ENCODE measurements at regions not wholly inside any gene's neighbourhood (a gene's known extent, or its start where the extent isn't known, plus 50 kb on each side); places are given as distances from the start of the nearest gene placed in this dataset.

DNA sequence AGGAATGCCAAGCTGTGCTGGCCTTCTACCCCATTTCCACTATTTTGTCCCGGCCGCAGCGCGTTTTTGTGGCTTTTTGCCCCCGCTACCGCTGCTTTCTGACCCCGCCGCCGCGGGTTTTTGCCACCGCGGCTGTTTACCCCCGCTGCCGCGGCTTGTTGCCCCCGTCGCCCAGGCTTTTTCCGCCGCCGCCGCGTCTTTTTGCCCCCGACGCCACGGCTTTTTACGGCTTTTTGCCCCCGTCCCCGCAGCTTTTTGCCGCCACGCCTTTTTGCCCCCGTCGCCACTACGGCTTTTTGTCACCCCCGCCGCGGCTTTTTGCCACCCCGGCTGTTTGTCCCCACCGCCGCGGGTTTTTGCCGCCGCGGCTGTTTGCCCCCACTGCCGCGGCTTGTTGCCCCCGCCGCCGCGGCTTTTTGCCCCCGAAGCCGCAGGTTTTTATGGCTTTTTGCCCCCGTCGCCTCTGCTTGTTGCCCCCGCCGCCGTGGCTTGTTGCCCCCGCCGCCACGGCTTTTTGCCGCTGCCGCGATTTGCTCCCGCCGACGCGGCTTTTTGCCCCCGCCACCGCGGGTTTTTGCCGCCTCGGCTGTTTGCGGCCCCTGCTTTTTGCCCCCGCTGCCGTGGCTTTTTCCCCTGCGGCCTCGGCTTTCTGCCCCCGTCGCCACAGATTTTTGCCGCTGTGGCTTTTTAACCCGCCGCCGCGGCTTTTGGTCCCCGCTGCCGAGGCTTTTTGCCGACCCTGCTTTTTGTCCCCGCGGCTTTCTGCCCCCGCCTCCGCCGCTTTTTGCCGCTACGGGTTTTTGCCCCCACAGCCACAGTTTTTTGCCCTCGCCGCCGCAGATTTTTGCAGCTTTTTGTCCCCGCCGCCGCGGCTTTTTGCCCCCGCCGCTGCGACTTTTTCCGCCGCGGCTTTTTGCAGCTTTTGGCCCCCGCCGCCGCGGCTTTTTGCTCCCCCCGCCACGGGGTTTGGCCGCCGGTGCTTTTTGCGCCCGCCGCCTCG lies 520.4 kb upstream of the WSB1 start:
- H2AK5ac ChIP-seq (ENCODE audit: insufficient read length, low read length) = no peak overlapping the region
- no peak overlapping the region for H3K23ac ChIP-seq (ENCODE audit: insufficient read length, low read depth, low read length)
- H4K20me1 ChIP-seq (ENCODE audit: control insufficient read depth, insufficient read depth, insufficient read length) = no peaks in the 10 kb centered on the region
- H3K14ac ChIP-seq (ENCODE audit: insufficient read depth, low read length) = no peak overlapping the region
- no peak overlapping the region for H3T11ph ChIP-seq (ENCODE audit: low read length)
- Mint-ChIP-seq H3K36me3 (ENCODE audit: insufficient read depth in 1 of 3, low read depth in 3 of 3) (peaks cover 4 to 21% (median 10%) of the 10 kb centered on the region in 3 experiments), H3K9me3 (peaks cover 57 to 65% of the 10 kb centered on the region in 2 experiments), H3K27ac (no peak overlapping the region), H3K27me3 (ENCODE audit: low read depth) (peaks cover 5% of the 10 kb centered on the region), H3K4me3 (no peak overlapping the region; a peak in 1 of 5 replicates), H3K4me1 (no peaks in the 10 kb centered on the region)
- no peak overlapping the region for H3K56ac ChIP-seq (ENCODE audit: insufficient read length, low read depth, low read length)
- no peak overlapping the region for H3K4me2 ChIP-seq (ENCODE audit: insufficient read depth, insufficient read length, low read length)
- H4K5ac ChIP-seq (ENCODE audit: insufficient read length, low read depth, low read length) = no peak overlapping the region
- no peak for DNase-seq
- no peak overlapping the region for H3K27ac ChIP-seq (ENCODE audit: insufficient read length, low read depth, low read length)
- H4K91ac ChIP-seq (ENCODE audit: insufficient read length, low read depth, low read length) = no peak overlapping the region
- no peaks in the 10 kb centered on the region for H3K79me1 ChIP-seq (ENCODE audit: insufficient read depth, low read depth, low read length, poor library complexity, severe bottlenecking)
- H3K27me3 ChIP-seq (ENCODE audit: insufficient read depth, low read length) = no peaks in the 10 kb centered on the region
- no peak overlapping the region for H3K9ac ChIP-seq (ENCODE audit: extremely low read depth, insufficient read length, low read length)
- no peaks in the 10 kb centered on the region for H3K23me2 ChIP-seq (ENCODE audit: insufficient read length, low read depth, low read length, poor library complexity, severe bottlenecking)
- H3K18ac ChIP-seq (ENCODE audit: insufficient read length, low read depth, low read length) = no peak overlapping the region
- no peaks in the 10 kb centered on the region for H3K4me1 ChIP-seq (ENCODE audit: insufficient read depth, low read length)
- WGBS (ENCODE audit: extremely low coverage, insufficient read length, low lambda C conversion rate) = no CpG with 5 or more reads among the region's 118 CpGs
- no peak overlapping the region for H3K4ac ChIP-seq (ENCODE audit: low read depth, low read length)
- no peak overlapping the region for H2AFZ ChIP-seq (ENCODE audit: low read length)
- no peak overlapping the region for H4K8ac ChIP-seq (replicated peaks; ENCODE audit: insufficient read length, low read depth, low read length)
- no peak overlapping the region for H2BK12ac ChIP-seq (ENCODE audit: insufficient read length, low read depth, low read length)
- H2BK20ac ChIP-seq (ENCODE audit: low read depth, low read length, poor library complexity, severe bottlenecking) = no peak overlapping the region
- TF ChIP-seq, protein P1, sequence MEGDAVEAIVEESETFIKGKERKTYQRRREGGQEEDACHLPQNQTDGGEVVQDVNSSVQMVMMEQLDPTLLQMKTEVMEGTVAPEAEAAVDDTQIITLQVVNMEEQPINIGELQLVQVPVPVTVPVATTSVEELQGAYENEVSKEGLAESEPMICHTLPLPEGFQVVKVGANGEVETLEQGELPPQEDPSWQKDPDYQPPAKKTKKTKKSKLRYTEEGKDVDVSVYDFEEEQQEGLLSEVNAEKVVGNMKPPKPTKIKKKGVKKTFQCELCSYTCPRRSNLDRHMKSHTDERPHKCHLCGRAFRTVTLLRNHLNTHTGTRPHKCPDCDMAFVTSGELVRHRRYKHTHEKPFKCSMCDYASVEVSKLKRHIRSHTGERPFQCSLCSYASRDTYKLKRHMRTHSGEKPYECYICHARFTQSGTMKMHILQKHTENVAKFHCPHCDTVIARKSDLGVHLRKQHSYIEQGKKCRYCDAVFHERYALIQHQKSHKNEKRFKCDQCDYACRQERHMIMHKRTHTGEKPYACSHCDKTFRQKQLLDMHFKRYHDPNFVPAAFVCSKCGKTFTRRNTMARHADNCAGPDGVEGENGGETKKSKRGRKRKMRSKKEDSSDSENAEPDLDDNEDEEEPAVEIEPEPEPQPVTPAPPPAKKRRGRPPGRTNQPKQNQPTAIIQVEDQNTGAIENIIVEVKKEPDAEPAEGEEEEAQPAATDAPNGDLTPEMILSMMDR (conservative IDR thresholded peaks at IDR 0.05) = no peak
- no peak overlapping the region for H2BK15ac ChIP-seq (ENCODE audit: low read depth, low read length)
- H2BK5ac ChIP-seq (ENCODE audit: insufficient read length, low read length) = no peak overlapping the region
- peaks cover 8% of the 10 kb centered on the region for H3K9me3 ChIP-seq (ENCODE audit: control insufficient read depth, low read depth, low read length)
- H2BK120ac ChIP-seq (ENCODE audit: low read depth, low read length, poor library complexity, severe bottlenecking) = no peak overlapping the region
- no peaks in the 10 kb centered on the region for H3K79me2 ChIP-seq (ENCODE audit: insufficient read depth, low read length)

Measured in H9 (cell line).